ENCODE measurements at regions not wholly inside any gene's neighbourhood (a gene's known extent, or its start where the extent isn't known, plus 50 kb on each side); places are given as distances from the start of the nearest gene placed in this dataset.

DNA sequence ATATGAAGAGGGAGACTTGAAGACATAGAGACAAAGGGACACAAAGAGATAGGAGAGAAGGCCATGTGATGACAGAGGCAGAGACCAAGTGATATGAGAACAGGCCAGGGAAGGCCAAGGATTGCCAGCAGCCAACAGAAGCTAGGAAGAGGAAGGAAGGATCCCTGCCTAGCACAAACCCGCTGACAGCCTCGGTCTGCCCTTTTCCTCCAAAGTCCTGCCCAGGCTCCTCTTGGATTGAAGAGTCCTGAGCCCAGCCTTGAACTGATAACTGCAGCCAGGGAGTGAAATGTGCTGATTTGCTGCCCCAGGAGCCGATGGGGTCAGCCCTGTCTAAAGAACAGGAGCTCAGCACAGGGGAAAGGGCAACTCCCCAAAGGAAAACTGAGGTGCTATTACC, 76.6 kb downstream of the MCFD2 start:
- no peaks in the 10 kb centered on the region for H3K9me3 ChIP-seq (ENCODE audit: low read length)
- H2AFZ ChIP-seq (ENCODE audit: low read length) = no peak overlapping the region
- no TSS peak for BruUV-seq (replicated peaks)
- no peak for DNase-seq (ENCODE audit: low spot score)
- POLR2A ChIA-PET = no interaction called here
- no peak overlapping the region for H3K9ac ChIP-seq (ENCODE audit: insufficient read depth, low read depth, low read length)
- CTCF ChIA-PET (ENCODE audit: low intra/inter-chr PET ratio, low total read pairs) = no interaction called here
- no peak for FAIRE-seq
- no peaks in the 10 kb centered on the region for H3K4me1 ChIP-seq (ENCODE audit: insufficient read depth, low read length)
- TF ChIP-seq SRSF9 (IDR thresholded peaks at IDR 0.05; ENCODE audit: borderline replicate concordance, insufficient read depth, low read depth, low read length, poor library complexity, severe bottlenecking) (no peak), MATR3 (CRISPR knock-in tag; IDR thresholded peaks at IDR 0.05) (no peak), ZNF589 (CRISPR knock-in tag; conservative IDR thresholded peaks at IDR 0.05) (no peak), ZNF547 (CRISPR knock-in tag; IDR thresholded peaks at IDR 0.05) (no peak), ZBTB14 (CRISPR knock-in tag; IDR thresholded peaks at IDR 0.05) (no peak), RBM22 (optimal IDR thresholded peaks at IDR 0.05; ENCODE audit: low read length) (no peak), ZNF350 (CRISPR knock-in tag; IDR thresholded peaks at IDR 0.05; ENCODE audit: borderline replicate concordance, low read depth) (no peak)
- H3K4me2 ChIP-seq (ENCODE audit: low read depth, low read length) = no peak overlapping the region
- no peaks in the 10 kb centered on the region for H3K36me3 ChIP-seq (replicated peaks in 1 of 2; ENCODE audit: control insufficient read depth in 1 of 2, insufficient read depth in 2 of 2, low read length in 2 of 2)
- no peaks in the 10 kb centered on the region for H3K79me2 ChIP-seq (ENCODE audit: insufficient read depth, low read length)
- 3% methylated on average over 3 of the region's 3 CpGs for WGBS (ENCODE audit: low lambda C conversion rate)
- no peak for ATAC-seq
- intact Hi-C loops (cut with micrococcal nuclease; ENCODE audit: unreplicated experiment) (no loop called here), in situ Hi-C loops (cut with HindIII; ENCODE audit: extremely low pct_ligation_motif_present, low pct_unique_long_range_greater_than_20kb) (no loop called here)
- peaks cover 4 to 39% of the 10 kb centered on the region in 2 experiments; a peak in 3 of 5 replicates for H3K27me3 ChIP-seq (ENCODE audit: control insufficient read depth in 1 of 2, insufficient read depth in 2 of 2, low read length in 2 of 2)
- H3K4me3 ChIP-seq (replicated peaks in 1 of 3; ENCODE audit: insufficient read depth in 1 of 3, low read depth in 2 of 3, low read length in 3 of 3) = no peak overlapping the region
- no peaks in the 10 kb centered on the region for H4K20me1 ChIP-seq (ENCODE audit: insufficient read depth, low read length)
- H3K27ac ChIP-seq (ENCODE audit: extremely low read length, insufficient read depth, low read length) = no peak overlapping the region

- DNase-seq (ENCODE audit: low spot score) (no peak), ATAC-seq (no peak), FAIRE-seq (no peak)
- no peaks in the 10 kb centered on the region for H4K20me1 ChIP-seq (ENCODE audit: insufficient read depth, low read length)
- H3K9me3 ChIP-seq (ENCODE audit: low read length) = no peaks in the 10 kb centered on the region
- ChIA-PET CTCF (ENCODE audit: low intra/inter-chr PET ratio, low total read pairs) (no interaction called here), POLR2A (no interaction called here)
- in situ Hi-C loops (cut with HindIII; ENCODE audit: extremely low pct_ligation_motif_present, low pct_unique_long_range_greater_than_20kb) = no loop called here
- no peaks in the 10 kb centered on the region for H3K4me1 ChIP-seq (ENCODE audit: insufficient read depth, low read length)
- H3K4me3 ChIP-seq (replicated peaks in 1 of 3; ENCODE audit: insufficient read depth in 1 of 3, low read depth in 2 of 3, low read length in 3 of 3) = no peak overlapping the region
- H3K4me2 ChIP-seq (ENCODE audit: low read depth, low read length) = no peak overlapping the region
- no peaks in the 10 kb centered on the region for H3K79me2 ChIP-seq (ENCODE audit: insufficient read depth, low read length)
- intact Hi-C loops (cut with micrococcal nuclease; ENCODE audit: unreplicated experiment) = no loop called here
- WGBS (ENCODE audit: low lambda C conversion rate) = 47% methylated on average over 5 of the region's 5 CpGs
- peaks cover 4 to 36% of the 10 kb centered on the region in 2 experiments; a peak in 3 of 5 replicates for H3K27me3 ChIP-seq (ENCODE audit: control insufficient read depth in 1 of 2, insufficient read depth in 2 of 2, low read length in 2 of 2)
- no peak overlapping the region for H3K27ac ChIP-seq (ENCODE audit: extremely low read length, insufficient read depth, low read length)
- H3K9ac ChIP-seq (ENCODE audit: insufficient read depth, low read depth, low read length) = no peak overlapping the region
- H3K36me3 ChIP-seq (replicated peaks in 1 of 2; ENCODE audit: control insufficient read depth in 1 of 2, insufficient read depth in 2 of 2, low read length in 2 of 2) = no peaks in the 10 kb centered on the region
- no TSS peak for BruUV-seq (replicated peaks)
- no peak overlapping the region for H2AFZ ChIP-seq (ENCODE audit: low read length)
- TF ChIP-seq ZNF619 (CRISPR knock-in tag; IDR thresholded peaks at IDR 0.05) (no peak), FOXA1 (IDR thresholded peaks at IDR 0.05) (no peak), FOXA1 (CRISPR knock-in tag; IDR thresholded peaks at IDR 0.05) (no peak), CC2D1A (CRISPR knock-in tag; IDR thresholded peaks at IDR 0.05) (no peak), ZNF75D (CRISPR knock-in tag; IDR thresholded peaks at IDR 0.05; ENCODE audit: borderline replicate concordance) (no peak), CSRNP2 (CRISPR knock-in tag; conservative IDR thresholded peaks at IDR 0.05; ENCODE audit: low read depth) (no peak), TFDP1 (CRISPR knock-in tag; IDR thresholded peaks at IDR 0.05; ENCODE audit: borderline replicate concordance) (no peak), ZNF180 (CRISPR knock-in tag; IDR thresholded peaks at IDR 0.05; ENCODE audit: borderline replicate concordance, low read depth) (no peak), IRX3 (CRISPR knock-in tag; IDR thresholded peaks at IDR 0.05; ENCODE audit: borderline replicate concordance, low read depth) (no peak)
Measured at GRCh38 chr2:46837704-46838103, 77.9 kb downstream of the MCFD2 start.

Measured in HepG2 (cell line).